Caco-2 (cell line): ENCODE measurements at regions not wholly inside any gene's neighbourhood (a gene's known extent, or its start where the extent isn't known, plus 50 kb on each side); places are given as distances from the start of the nearest gene placed in this dataset.

Source experiments
- BruUV-seq: library from RNA; stranded (reverse); fragments of 400-500 nt; replicated peaks from 2 replicates; lab custom pipeline; 2021; lab: Mats Ljungman, UMichigan
- CTCF ChIA-PET: fragments of 300-600 bp; sonication (Branson Sonifier 250); formaldehyde crosslinking; loops from one replicate; lab custom pipeline; 2022; ENCODE audit warnings: antibody characterized with exemption; lab: Charles Lee
- POLR2A ChIA-PET: fragments of 300-600 bp; sonication (Branson Sonifier 250); formaldehyde crosslinking; loops from one replicate; lab custom pipeline; 2022; ENCODE audit warnings: antibody characterized with exemption; lab: Charles Lee
- DNase-seq, 2 experiments: peaks; one replicate each; pipeline versions ENCODE4 v3.0.0 to v3.0.0-alpha.2; 2020 to 2022
- H3K27me3 ChIP-seq: replicated peaks from 2 replicates; pipeline ENCODE4 v1.6.0; 2011; ENCODE audit warnings: low read length; ENCODE audit not compliant: control insufficient read depth, insufficient read depth
- H3K36me3 ChIP-seq: 2 replicates; pipeline ENCODE4 v1.5.1; 2011; ENCODE audit warnings: low read length; ENCODE audit not compliant: control insufficient read depth, insufficient read depth
- H3K4me1 ChIP-seq: fragments of 250-450 bp; sonication (Bioruptor Pico); 2 replicates; pipeline ENCODE4 v1.5.1; 2020; ENCODE audit warnings: mild to moderate bottlenecking
- H3K4me3 ChIP-seq: 2 replicates; pipeline ENCODE4 v1.5.1; 2011; ENCODE audit warnings: low read depth, mild to moderate bottlenecking, control low read depth, low read length
- H3K9me3 ChIP-seq: fragments of 250-450 bp; sonication (Bioruptor Pico); 2 replicates; pipeline ENCODE4 v1.5.1; 2020; ENCODE audit warnings: mild to moderate bottlenecking, moderate library complexity
- H3K27ac Mint-ChIP-seq: one replicate; pipeline ENCODE4 v1.8.0; 2022; ENCODE audit warnings: mixed read lengths; ENCODE audit not compliant: unreplicated experiment
- H3K27me3 Mint-ChIP-seq: one replicate; pipeline ENCODE4 v1.8.0; 2022; ENCODE audit warnings: mixed read lengths; ENCODE audit not compliant: insufficient read depth, unreplicated experiment
- H3K36me3 Mint-ChIP-seq: one replicate; pipeline ENCODE4 v1.8.0; 2022; ENCODE audit warnings: mild to moderate bottlenecking, mixed read lengths; ENCODE audit not compliant: insufficient read depth, unreplicated experiment
- H3K4me1 Mint-ChIP-seq: one replicate; pipeline ENCODE4 v1.8.0; 2022; ENCODE audit warnings: low read depth, mixed read lengths; ENCODE audit not compliant: unreplicated experiment
- H3K4me3 Mint-ChIP-seq: one replicate; pipeline ENCODE4 v1.8.0; 2022; ENCODE audit warnings: mild to moderate bottlenecking, moderate library complexity, mixed read lengths; ENCODE audit not compliant: unreplicated experiment
- H3K9me3 Mint-ChIP-seq: one replicate; pipeline ENCODE4 v1.8.0; 2022; ENCODE audit warnings: mixed read lengths; ENCODE audit not compliant: unreplicated experiment
- CTCF ChIP-seq, 2 experiments: fragments of 200-600 bp in 1 of 2; IDR thresholded peaks; 1 replicate in 1 of 2; 2 replicates in 1 of 2; pipeline versions ENCODE4 v1.5.1 to v1.8.0; 2011 to 2022; ENCODE audit warnings: antibody characterized with exemption in 1 of 2, control low read depth in 1 of 2, inconsistent platforms in 1 of 2, low read depth in 1 of 2, low read length in 1 of 2, mild to moderate bottlenecking in 1 of 2, moderate library complexity in 1 of 2; ENCODE audit not compliant: insufficient read depth in 1 of 2, severe bottlenecking in 1 of 2, unreplicated experiment in 1 of 2
- intact Hi-C: fragments of 100-400 bp; cut with micrococcal nuclease; formaldehyde crosslinking; loops from one replicate; pipeline ENCODE4 v1.10.0; 2022; ENCODE audit not compliant: unreplicated experiment

GRCh38 chr2:145154731-145155130 lies 634.8 kb upstream of the ZEB2 start:
- CTCF ChIA-PET: no interaction called here
- H3K36me3 ChIP-seq: no peaks in the 10 kb centered on the region
- no peak overlapping the region for H3K4me3 ChIP-seq
- H3K27me3 Mint-ChIP-seq: peaks cover 4% of the 10 kb centered on the region
- TF ChIP-seq CTCF (IDR thresholded peaks at IDR 0.05; ENCODE audit: insufficient read depth in 1 of 2, low read depth in 1 of 2, low read length in 1 of 2, severe bottlenecking in 1 of 2, unreplicated experiment in 1 of 2): no peak
- POLR2A ChIA-PET: no interaction called here
- no peak for DNase-seq
- intact Hi-C loops: no loop called here
- H3K36me3 Mint-ChIP-seq: no peaks in the 10 kb centered on the region
- no peak overlapping the region for H3K4me3 Mint-ChIP-seq
- no peaks in the 10 kb centered on the region for H3K4me1 ChIP-seq
- H3K9me3 ChIP-seq: no peaks in the 10 kb centered on the region
- no peaks in the 10 kb centered on the region for H3K4me1 Mint-ChIP-seq
- peaks cover 9% of the 10 kb centered on the region for H3K9me3 Mint-ChIP-seq
- no TSS peak for BruUV-seq
- no peak overlapping the region for H3K27ac Mint-ChIP-seq
- H3K27me3 ChIP-seq: no peaks in the 10 kb centered on the region

- no peak for TF ChIP-seq CTCF (IDR thresholded peaks at IDR 0.05; ENCODE audit: insufficient read depth in 1 of 2, low read depth in 1 of 2, low read length in 1 of 2, severe bottlenecking in 1 of 2, unreplicated experiment in 1 of 2)
- no peaks in the 10 kb centered on the region for H3K9me3 Mint-ChIP-seq
- intact Hi-C loops: no loop called here
- Histone ChIP-seq H3K27me3 (no peaks in the 10 kb centered on the region), H3K4me1 (no peaks in the 10 kb centered on the region), H3K36me3 (no peaks in the 10 kb centered on the region), H3K4me3 (no peak overlapping the region), H3K9me3 (no peaks in the 10 kb centered on the region)
- no peaks in the 10 kb centered on the region for H3K4me1 Mint-ChIP-seq
- no TSS peak for BruUV-seq
- H3K27me3 Mint-ChIP-seq: peaks cover 4% of the 10 kb centered on the region
- CTCF ChIA-PET: no interaction called here
- no peaks in the 10 kb centered on the region for H3K36me3 Mint-ChIP-seq
- no peak for DNase-seq
- H3K27ac Mint-ChIP-seq: no peak overlapping the region
- POLR2A ChIA-PET: no interaction called here
- no peak overlapping the region for H3K4me3 Mint-ChIP-seq
These were observed 626.8 kb upstream of the ZEB2 start for GRCh38 chr2:145146691-145147090.

GRCh38 chr2:145144131-145144728 lies 624.3 kb upstream of the ZEB2 start:
- intact Hi-C loops: no loop called here
- Mint-ChIP-seq H3K4me3 (no peak overlapping the region), H3K27me3 (no peaks in the 10 kb centered on the region), H3K4me1 (no peaks in the 10 kb centered on the region), H3K27ac (no peak overlapping the region), H3K9me3 (no peaks in the 10 kb centered on the region), H3K36me3 (no peaks in the 10 kb centered on the region)
- BruUV-seq: no TSS peak
- ChIA-PET POLR2A (no interaction called here), CTCF (no interaction called here)
- Histone ChIP-seq H3K4me3 (no peak overlapping the region), H3K4me1 (no peaks in the 10 kb centered on the region), H3K27me3 (no peaks in the 10 kb centered on the region), H3K9me3 (no peaks in the 10 kb centered on the region), H3K36me3 (no peaks in the 10 kb centered on the region)
- TF ChIP-seq CTCF (IDR thresholded peaks at IDR 0.05; ENCODE audit: insufficient read depth in 1 of 2, low read depth in 1 of 2, low read length in 1 of 2, severe bottlenecking in 1 of 2, unreplicated experiment in 1 of 2): no peak
- no peak for DNase-seq
